C4-2B (cell line): ENCODE measurements at regions not wholly inside any gene's neighbourhood (a gene's known extent, or its start where the extent isn't known, plus 50 kb on each side); places are given as distances from the start of the nearest gene placed in this dataset.

Source experiments
- CTCF ChIP-seq: fragments of 450-650 bp; conservative IDR thresholded peaks from 2 replicates; pipeline ENCODE4 v1.5.1; 2017; ENCODE audit warnings: mild to moderate bottlenecking
- ZFX ChIP-seq: fragments of 450-650 bp; IDR thresholded peaks from 2 replicates; pipeline ENCODE4 v1.6.1; 2017

- no peak for TF ChIP-seq CTCF
- no peak for TF ChIP-seq ZFX
Observed at GRCh38 chr2:7766088-7766722, 849.0 kb downstream of the RNF144A start.
